ENCODE measurements at regions not wholly inside any gene's neighbourhood (a gene's known extent, or its start where the extent isn't known, plus 50 kb on each side); places are given as distances from the start of the nearest gene placed in this dataset.
"Not testable (repeated sequence)": the region's sequence is repeated elsewhere in the genome, so short reads cannot be mapped to it uniquely, and the experiment has no call there.

DNA sequence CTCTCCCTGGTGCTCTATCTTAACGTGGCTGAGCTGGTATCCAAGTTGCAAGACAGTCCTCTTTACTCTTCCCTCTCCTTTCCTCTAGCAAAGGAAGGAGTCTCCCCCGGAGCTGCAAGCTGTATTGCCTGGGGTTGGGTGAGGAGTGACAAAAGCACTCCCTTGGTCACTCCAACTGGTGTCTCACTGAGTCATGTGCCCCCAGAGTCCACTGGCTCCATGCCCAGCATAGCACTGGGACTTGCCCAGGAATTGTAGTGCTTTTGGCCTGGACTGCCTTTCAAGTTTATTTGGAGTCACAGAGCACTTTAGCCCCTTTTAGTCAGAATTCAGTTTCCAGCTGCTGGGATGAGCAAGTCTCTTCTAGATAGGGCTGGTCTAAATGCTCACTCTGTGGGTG lies 82.6 kb upstream of the FST start:
- DNase-seq (ENCODE audit: low spot score in 2 of 2): no peak
- no peak for ATAC-seq
- Mint-ChIP-seq H3K27ac (no peak overlapping the region), H3K36me3 (no peaks in the 10 kb centered on the region), H3K9me3 (no peaks in the 10 kb centered on the region)

DNA sequence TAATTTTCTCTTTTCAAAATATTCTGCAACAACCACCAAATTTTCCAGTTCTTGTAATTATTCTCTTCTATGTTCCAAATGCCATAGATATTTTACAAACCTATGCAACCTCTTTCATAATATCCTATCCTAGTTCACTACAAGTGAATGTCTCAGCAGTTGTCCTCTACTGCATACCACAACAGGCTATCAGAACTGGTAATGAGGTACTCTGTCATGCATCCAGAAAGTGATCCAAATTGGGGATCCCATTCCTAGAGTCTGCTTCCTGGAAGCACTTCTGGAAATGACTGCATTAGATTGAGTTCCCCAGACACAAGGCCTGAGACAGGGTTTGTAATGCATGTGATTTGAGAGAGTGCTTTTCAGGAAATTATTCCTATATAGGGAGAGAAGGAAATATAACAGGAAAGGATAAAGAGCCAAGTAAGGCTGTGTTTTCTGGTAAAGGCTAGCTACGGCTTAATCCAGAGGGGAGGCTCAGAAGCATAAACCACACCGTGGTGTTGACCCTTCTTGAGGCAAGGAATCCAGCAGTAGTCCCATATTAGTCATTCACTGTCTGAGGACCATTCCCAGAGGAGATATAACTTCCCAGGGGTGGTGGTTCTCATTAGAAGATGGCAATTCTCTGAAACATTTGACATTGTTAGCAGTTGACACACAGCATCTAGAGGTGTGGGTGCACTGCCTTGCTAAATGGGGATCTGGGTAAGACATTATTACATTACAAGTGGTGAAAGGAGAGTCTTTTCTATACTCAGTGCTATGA lies 80.3 kb upstream of the FST start:
- H3K27ac Mint-ChIP-seq: no peak overlapping the region
- no peak for ATAC-seq
- H3K36me3 Mint-ChIP-seq: no peaks in the 10 kb centered on the region
- H3K9me3 Mint-ChIP-seq: no peaks in the 10 kb centered on the region
- no peak for DNase-seq (ENCODE audit: low spot score in 2 of 2)

DNA sequence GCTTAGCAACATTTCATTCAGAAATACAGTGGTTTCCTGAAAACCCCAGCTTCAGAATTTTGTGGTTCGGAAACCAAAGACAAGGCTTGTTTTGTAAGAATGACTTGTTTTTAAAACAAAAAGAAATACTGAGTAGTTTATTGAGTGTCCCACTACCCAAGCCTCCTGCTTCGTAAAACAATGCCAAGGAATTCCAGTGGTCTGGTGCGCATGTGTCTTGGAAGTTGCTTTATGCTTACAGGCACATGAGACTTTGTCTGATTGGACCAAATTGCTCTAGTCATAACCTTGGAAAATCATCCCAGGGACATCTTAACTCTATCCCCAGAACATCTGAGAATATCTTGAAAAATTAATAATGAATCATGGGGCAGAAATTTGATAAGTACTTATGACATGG lies 77.1 kb upstream of the FST start:
- Mint-ChIP-seq H3K36me3 (no peaks in the 10 kb centered on the region), H3K27ac (no peak overlapping the region), H3K9me3 (no peaks in the 10 kb centered on the region)
- no peak for ATAC-seq
- no peak for DNase-seq (ENCODE audit: low spot score in 2 of 2)

DNA sequence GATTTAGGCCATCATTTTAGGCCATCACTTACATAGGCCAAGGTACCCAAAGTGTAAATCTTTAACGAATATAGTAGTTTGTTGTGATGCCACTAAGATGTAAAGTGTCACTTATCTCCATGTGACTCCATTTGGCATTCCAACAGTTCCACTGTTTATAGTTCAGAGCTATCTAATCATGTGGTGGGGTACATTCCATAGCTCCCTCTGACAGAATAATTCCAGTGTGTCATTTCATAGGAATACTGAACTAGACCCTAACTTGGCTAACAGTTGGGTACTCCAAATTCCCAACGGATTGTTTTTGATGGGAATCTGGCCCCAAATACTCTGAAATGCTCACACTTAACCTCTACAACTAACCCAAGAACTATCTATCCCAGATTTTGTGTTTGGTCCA lies 76.7 kb upstream of the FST start:
- no peaks in the 10 kb centered on the region for H3K36me3 Mint-ChIP-seq
- no peak for ATAC-seq
- H3K27ac Mint-ChIP-seq: no peak overlapping the region
- no peaks in the 10 kb centered on the region for H3K9me3 Mint-ChIP-seq
- DNase-seq (ENCODE audit: low spot score in 2 of 2): no peak

DNA sequence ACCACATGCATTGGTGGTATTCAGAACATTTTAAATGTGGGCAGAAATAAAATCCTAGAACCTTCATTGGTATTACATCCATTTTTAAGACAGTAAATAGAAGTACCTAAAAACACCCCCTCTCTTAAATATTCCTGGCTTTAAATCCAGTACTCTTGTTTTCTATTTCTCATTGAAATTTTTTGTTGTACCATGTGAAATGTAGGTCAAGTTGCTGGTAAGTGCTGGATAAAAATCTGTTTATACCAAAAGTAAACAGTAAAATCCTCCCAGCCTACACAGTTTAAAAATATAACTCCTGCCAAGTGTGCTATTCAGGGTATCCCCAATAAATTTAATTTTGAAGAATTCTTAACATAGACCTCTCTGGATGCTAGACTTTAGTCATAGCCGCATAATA lies 75.0 kb upstream of the FST start:
- ATAC-seq (no peak), DNase-seq (ENCODE audit: low spot score in 2 of 2) (no peak)
- no peaks in the 10 kb centered on the region for H3K9me3 Mint-ChIP-seq
- no peaks in the 10 kb centered on the region for H3K36me3 Mint-ChIP-seq
- no peak overlapping the region for H3K27ac Mint-ChIP-seq

DNA sequence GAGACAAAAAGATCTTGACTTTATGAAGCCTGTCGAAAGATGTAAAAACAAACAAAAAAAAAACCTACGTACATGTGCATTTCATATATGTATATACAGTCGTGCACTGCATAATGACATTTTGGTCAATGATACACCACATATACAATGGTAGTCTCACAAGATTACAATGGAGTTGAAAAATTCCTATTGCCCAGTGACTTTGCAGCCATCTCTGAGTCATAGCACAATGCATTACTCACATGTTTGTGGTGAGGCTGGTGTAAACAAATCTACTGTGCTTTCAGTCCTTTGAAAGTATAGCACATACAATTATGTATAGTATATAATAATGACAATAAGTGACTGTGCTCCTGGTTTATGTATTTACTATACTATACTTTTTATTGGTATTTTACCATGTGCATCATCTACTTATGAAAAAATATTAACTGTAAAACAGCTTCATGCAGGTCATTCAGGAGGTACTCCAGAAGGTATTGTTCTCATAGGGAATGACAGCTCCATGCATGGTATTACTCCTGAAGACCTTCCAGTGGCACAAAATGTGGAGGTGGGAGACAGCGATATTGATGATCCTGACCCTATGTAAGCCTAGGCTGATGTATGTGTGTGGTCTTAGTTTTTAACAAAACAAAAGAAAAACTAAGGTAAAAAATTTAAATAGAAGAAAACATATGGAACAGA lies 73.7 kb upstream of the FST start:
- ATAC-seq: no peak

DNA sequence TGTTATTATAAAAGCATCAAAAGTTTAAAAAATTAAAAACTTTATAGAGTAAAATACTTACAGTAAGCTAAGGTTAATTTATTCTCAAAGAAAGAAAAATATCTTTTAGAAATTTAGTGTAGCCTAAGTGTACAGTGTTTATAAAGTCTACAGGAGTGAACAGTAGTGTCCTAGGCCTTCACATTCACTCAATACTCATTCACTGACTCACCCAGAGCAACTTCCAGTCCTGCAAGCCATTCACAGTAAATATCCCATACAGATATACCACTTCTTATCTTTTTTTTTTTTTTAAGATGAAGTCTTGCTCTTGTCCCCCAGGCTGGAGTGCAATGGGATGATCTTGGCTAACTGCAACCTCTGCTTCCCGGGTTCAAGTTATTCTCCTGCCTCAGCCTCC lies 73.1 kb upstream of the FST start:
- ATAC-seq (no peak), DNase-seq (ENCODE audit: low spot score in 2 of 2) (no peak)
- peaks cover 0 to 3% of the 10 kb centered on the region in 2 donors for H3K9me3 Mint-ChIP-seq
- no peak overlapping the region for H3K27ac Mint-ChIP-seq
- no peaks in the 10 kb centered on the region for H3K36me3 Mint-ChIP-seq

More for the DNA sequence above, 73.7 kb upstream of the FST start:
- no peak for DNase-seq (ENCODE audit: low spot score in 2 of 2)
- Mint-ChIP-seq H3K36me3 (no peaks in the 10 kb centered on the region), H3K27ac (no peak overlapping the region), H3K9me3 (peaks cover 0 to 3% of the 10 kb centered on the region in 2 donors)

DNA sequence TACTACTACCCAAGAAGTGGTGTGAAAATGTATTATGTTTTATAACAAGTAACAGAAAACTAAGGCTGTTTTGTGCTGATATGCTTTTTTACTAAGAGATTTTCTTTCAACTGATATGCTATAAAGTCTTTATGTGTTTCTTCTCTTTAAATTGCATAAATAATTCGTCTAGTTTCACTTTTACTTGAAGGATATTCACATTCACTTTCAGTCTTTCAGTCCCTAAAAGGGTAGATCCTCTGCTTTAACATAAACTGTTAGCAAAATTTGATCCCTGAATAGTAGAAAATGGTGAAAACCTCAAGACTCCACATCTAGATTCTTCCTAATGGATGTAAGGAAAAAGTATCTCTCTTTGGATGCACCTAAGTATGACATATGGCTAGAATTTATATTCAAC lies 69.0 kb upstream of the FST start:
- peaks cover 0 to 3% of the 10 kb centered on the region in 2 donors for H3K9me3 Mint-ChIP-seq
- no peaks in the 10 kb centered on the region for H3K36me3 Mint-ChIP-seq
- ATAC-seq: no peak
- DNase-seq (ENCODE audit: low spot score in 2 of 2): no peak
- no peak overlapping the region for H3K27ac Mint-ChIP-seq

DNA sequence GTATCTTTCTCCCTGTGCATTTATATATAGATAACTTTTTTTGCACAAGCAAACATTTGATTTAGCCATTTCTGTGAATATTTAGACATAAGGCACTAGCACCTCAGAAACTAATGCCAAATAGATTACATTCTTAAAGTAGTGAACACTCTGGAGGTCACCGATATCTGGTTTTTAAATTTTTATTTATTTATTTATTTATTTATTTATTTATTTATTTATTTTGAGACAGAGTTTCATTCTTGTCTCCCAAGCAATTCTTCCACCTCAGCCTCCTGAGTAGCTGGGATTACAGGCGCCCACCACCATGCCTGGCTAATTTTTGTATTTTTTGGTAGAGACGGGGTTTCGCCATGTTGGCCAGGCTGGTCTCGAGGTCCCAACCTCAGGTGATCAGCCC lies 67.9 kb upstream of the FST start:
- not testable (repeated sequence) for H3K36me3 Mint-ChIP-seq; DNase-seq (ENCODE audit: low spot score in 2 of 2); ATAC-seq; H3K9me3 Mint-ChIP-seq; H3K27ac Mint-ChIP-seq

DNA sequence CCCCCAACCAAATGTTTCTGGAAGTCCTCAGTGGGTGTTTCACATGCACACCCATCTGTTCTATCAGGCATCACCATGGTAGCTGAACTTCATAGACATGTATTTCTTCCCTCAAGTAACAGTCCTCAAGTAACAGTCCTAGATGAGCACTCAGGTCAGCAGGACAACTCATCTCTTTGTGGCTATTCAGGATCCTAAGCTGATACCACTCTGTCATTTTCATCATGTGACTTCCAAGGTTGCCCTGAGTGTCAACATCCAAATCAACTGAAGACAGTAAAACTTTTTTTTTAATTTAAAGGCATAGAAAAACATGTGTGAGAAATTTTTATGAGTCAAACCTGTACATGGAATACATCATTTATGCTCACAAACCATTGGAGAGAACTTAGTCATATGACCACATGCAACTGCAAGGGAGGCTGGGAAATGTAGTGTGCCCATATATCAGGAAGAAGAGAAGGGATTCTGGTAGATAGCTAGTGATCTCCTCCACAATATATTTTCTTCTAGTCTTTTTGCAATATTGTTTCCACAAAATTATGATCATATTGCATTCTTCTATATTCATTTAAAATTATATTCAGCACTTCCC lies 64.2 kb upstream of the FST start:
- no peak overlapping the region for H3K27ac Mint-ChIP-seq
- ATAC-seq (peak; percentile 48 to 75), DNase-seq (ENCODE audit: low spot score in 2 of 2) (no peak)
- H3K36me3 Mint-ChIP-seq: no peaks in the 10 kb centered on the region
- H3K9me3 Mint-ChIP-seq: no peaks in the 10 kb centered on the region

DNA sequence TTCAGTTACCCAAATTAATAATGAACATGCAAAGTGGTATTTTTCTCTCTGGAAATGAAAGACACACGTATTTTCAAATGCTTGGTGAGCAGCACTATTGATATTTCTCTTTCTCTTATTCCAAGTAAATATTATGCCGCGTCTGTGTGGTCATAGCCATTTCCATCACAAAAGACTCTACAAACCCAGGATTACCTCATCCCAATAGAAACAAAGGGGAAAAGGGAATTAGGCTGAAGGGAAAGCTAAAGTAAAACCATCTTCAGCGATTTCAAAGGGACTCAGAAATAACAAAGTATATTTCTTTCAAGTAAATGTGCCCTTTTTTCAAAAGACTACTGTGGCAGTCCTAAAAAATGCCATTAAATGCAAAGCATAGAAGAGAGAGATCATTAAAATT lies 62.0 kb upstream of the FST start:
- H3K36me3 Mint-ChIP-seq: no peaks in the 10 kb centered on the region
- ATAC-seq (no peak), DNase-seq (ENCODE audit: low spot score in 2 of 2) (no peak)
- no peaks in the 10 kb centered on the region for H3K9me3 Mint-ChIP-seq
- H3K27ac Mint-ChIP-seq: no peak overlapping the region

DNA sequence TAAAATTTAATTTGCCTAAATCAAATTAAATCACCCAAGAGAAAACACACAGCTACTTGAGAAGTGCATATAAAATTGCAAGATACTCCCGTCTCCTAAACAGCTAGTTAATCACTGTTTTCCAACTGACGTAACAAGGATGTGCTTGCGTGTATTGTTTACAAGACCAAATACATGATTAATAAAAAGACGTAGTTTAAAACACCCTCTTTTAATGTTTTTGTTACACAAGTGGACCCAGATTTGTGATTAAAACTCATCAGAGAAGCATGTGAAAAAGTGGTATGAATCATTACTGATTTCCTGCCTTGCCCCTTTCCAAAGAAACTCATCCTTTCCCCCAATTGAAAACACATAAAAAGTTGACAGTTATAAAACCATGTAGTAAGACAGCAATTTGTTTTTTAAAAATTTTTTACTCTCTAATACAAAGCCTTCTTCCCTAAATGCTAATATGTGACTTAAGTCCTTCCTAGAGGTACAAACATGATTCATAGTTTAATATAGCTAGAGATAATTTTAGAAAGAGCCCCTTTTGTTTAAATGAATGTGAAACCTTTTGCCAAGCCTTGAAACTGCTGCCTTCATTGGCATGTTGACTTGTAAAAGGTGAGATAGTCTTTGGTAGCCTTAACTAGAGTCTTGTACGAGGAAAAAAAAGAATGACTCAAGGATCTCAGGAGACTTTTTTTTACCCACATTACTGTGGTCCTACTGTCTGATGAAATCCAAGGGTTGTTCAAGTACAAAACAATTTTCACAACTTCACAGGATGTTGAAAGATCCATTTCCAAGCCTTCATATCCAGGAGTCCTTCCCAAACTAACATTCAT lies 61.4 kb upstream of the FST start:
- DNase-seq (ENCODE audit: low spot score in 2 of 2) (no peak), ATAC-seq (no peak)
- Mint-ChIP-seq H3K36me3 (no peaks in the 10 kb centered on the region), H3K27ac (no peak overlapping the region), H3K9me3 (no peaks in the 10 kb centered on the region)

DNA sequence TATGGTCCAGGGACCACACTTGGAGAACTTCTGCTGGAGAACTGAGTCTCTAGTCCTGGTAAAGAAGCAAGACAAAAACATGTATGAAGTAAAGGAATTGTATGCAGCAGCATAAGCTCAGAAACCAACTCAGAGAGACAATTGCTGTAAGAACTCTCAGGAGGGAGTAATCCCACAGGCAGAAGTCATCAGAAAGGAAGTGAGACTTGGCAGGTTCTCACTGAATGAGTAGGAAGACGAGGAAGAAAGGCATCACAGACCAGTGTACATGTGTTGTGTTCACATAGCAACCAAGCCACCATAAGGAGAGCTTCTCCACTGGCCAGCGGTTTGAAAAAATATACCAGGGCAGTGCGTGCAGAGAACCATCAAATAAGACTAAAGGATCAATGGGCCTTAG lies 57.9 kb upstream of the FST start:
- Mint-ChIP-seq H3K36me3 (no peaks in the 10 kb centered on the region), H3K27ac (no peak overlapping the region), H3K9me3 (no peaks in the 10 kb centered on the region)
- ATAC-seq (no peak), DNase-seq (ENCODE audit: low spot score in 2 of 2) (no peak)

DNA sequence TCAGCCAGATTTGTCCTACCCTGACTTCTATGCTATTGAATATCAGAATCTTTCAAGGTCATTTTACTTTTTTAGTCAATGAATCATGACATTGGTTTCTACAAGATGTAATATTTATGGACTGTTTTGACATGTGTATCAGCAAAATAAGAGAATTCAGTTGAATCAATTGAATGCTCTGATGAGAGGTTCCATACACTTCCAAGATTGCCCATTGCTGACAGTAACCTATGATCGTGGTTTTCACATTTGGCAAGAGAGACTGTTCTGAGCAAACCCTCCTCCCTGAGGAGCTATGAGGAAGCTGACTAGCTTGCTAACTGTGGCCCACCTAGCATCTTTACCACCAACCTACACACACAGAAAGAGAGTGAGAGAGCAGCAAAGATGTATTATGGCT lies 56.7 kb upstream of the FST start:
- no peak for ATAC-seq
- Mint-ChIP-seq H3K9me3 (no peaks in the 10 kb centered on the region), H3K27ac (no peak overlapping the region), H3K36me3 (no peaks in the 10 kb centered on the region)
- no peak for DNase-seq (ENCODE audit: low spot score in 2 of 2)

DNA sequence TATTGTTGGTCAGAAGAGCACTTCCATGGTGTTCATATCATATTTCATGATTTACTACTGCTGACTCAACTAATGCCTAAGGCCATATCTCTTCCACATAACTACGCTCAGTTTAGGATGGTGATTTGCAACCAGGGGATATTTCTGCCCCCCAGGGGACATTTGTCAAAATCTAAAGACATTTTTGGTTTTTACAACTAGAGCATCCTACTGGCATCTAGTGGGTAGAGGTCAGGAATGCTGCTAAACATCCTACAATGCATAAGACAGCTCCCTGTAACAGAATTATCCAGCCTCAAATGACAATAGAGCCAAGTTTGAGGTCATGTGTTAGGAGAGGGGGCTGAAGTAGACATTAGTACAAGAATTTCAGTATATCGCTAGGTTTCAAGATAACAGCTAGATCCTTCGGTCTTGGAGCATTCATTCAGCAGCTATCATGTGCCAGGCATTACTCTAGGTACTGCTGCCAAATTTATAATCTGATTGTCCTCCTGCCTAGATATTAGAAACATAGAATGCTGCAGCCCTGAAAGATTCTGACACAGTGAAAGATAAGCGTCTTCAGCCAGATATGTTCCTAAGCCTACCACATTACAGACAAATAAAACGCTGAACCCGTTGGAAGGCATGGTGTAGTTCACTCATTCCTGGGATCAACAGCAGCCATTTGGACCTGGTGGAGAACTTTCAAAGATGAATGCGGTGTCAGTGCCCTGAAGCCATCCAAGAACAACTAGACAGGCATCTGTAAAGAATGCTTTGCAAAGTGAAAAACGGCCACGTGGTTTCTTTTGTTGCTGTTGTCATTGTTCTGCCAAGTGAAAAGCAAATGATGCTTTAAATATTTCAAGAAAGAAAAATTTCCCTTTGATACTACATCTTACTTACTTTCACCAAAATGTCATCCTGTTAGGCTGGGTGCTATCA lies 55.5 kb upstream of the FST start:
- no peaks in the 10 kb centered on the region for H3K9me3 Mint-ChIP-seq
- ATAC-seq: no peak
- H3K27ac Mint-ChIP-seq: no peak overlapping the region
- H3K36me3 Mint-ChIP-seq: no peaks in the 10 kb centered on the region
- no peak for DNase-seq (ENCODE audit: low spot score in 2 of 2)
